GM18870 (cell line): ENCODE measurements at regions not wholly inside any gene's neighbourhood (a gene's known extent, or its start where the extent isn't known, plus 50 kb on each side); places are given as distances from the start of the nearest gene placed in this dataset.
A peak's percentile ranks its signal among the peaks of the same experiment; 100 is the strongest.

Experiments
- ATAC-seq: cut with Tn5 transposase; IDR thresholded peaks from one replicate; pipeline ENCODE4 v1.9.1; 2021; ENCODE audit warnings: moderate library complexity; ENCODE audit not compliant: unreplicated experiment

GRCh38 chr5:17888155-17888554 lies 253.9 kb downstream of the TAF11L14 start:
- no peak for ATAC-seq

- ATAC-seq, result no peak
Observed at GRCh38 chr5:17890501-17890900, 256.2 kb downstream of the TAF11L14 start.

GRCh38 chr5:17891881-17892280 lies 257.6 kb downstream of the TAF11L14 start:
- ATAC-seq, result no peak

- no peak for ATAC-seq
Observed at GRCh38 chr5:17893026-17893635, 258.9 kb downstream of the TAF11L14 start.

- ATAC-seq, result no peak
Observed at GRCh38 chr5:17895288-17896033, 261.2 kb downstream of the TAF11L14 start.

GRCh38 chr5:17896605-17897004 lies 262.3 kb downstream of the TAF11L14 start:
- no peak for ATAC-seq

- ATAC-seq, result no peak
Observed at GRCh38 chr5:17897776-17898175, 263.5 kb downstream of the TAF11L14 start.

- ATAC-seq, result no peak
Observed at GRCh38 chr5:17898766-17899165, 264.5 kb downstream of the TAF11L14 start.

- ATAC-seq, result peak; percentile 70
Observed at GRCh38 chr5:17907094-17907493, 272.8 kb downstream of the TAF11L14 start.

GRCh38 chr5:17910318-17910717 lies 276.1 kb downstream of the TAF11L14 start:
- peak; percentile 49 for ATAC-seq

GRCh38 chr5:17912794-17913193 lies 278.5 kb downstream of the TAF11L14 start:
- no peak for ATAC-seq

GRCh38 chr5:17916446-17916845 lies 282.2 kb downstream of the TAF11L14 start:
- ATAC-seq, result no peak

GRCh38 chr5:17917465-17917864 lies 283.2 kb downstream of the TAF11L14 start:
- ATAC-seq, result no peak

GRCh38 chr5:17918373-17919104 lies 284.3 kb downstream of the TAF11L14 start:
- ATAC-seq, result no peak

- no peak for ATAC-seq
Observed at GRCh38 chr5:17925276-17925675, 291.0 kb downstream of the TAF11L14 start.

- no peak for ATAC-seq
Observed at GRCh38 chr5:17928581-17928981, 294.3 kb downstream of the TAF11L14 start.

GRCh38 chr5:17929171-17929570 lies 294.9 kb downstream of the TAF11L14 start:
- no peak for ATAC-seq

- no peak for ATAC-seq
Observed at GRCh38 chr5:17930346-17930745, 296.1 kb downstream of the TAF11L14 start.

- no peak for ATAC-seq
Observed at GRCh38 chr5:17944046-17944445, 309.8 kb downstream of the TAF11L14 start.

- no peak for ATAC-seq
Observed at GRCh38 chr5:17947029-17947428, 312.8 kb downstream of the TAF11L14 start.

- no peak for ATAC-seq
Observed at GRCh38 chr5:17951392-17952169, 317.3 kb downstream of the TAF11L14 start.
